Anterior cingulate cortex (tissue), 58 donors: ENCODE measurements at regions not wholly inside any gene's neighbourhood (a gene's known extent, or its start where the extent isn't known, plus 50 kb on each side); places are given as distances from the start of the nearest gene placed in this dataset.

Source experiments
- DNase-seq, 58 donors: peaks; one replicate each; lab custom pipeline; 2025; lab: John Stamatoyannopoulos, UW

GRCh38 chr10:70939441-70940003 lies 51.2 kb upstream of the PCBD1 start:
- no peak for DNase-seq

GRCh38 chr10:70940834-70941568 lies 52.6 kb upstream of the PCBD1 start:
- DNase-seq, result no peak

GRCh38 chr10:70942125-70942524 lies 53.8 kb upstream of the PCBD1 start:
- DNase-seq, result no peak

GRCh38 chr10:70942725-70943124 lies 54.4 kb upstream of the PCBD1 start:
- DNase-seq, result no peak

DNA sequence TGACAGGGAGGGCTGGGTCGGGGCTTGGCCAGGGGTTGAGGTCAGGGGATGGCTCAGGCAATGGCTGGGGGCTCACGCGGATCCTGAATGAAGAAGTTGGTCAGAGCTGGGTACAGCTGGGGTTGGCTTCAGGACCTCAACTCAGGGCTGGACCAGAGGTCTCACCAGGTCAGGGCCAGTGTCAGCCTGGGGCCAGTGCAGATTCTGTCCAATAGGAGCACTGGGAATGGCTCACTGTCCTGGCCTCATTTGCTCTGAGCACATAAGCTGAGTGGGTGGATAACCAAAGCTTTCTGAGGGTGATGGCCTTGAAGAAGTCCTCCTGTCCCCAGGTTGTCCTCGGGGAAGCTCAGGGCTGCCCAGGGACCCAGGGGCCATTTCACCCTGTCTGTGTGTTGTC lies 54.9 kb upstream of the PCBD1 start:
- no peak for DNase-seq

DNA sequence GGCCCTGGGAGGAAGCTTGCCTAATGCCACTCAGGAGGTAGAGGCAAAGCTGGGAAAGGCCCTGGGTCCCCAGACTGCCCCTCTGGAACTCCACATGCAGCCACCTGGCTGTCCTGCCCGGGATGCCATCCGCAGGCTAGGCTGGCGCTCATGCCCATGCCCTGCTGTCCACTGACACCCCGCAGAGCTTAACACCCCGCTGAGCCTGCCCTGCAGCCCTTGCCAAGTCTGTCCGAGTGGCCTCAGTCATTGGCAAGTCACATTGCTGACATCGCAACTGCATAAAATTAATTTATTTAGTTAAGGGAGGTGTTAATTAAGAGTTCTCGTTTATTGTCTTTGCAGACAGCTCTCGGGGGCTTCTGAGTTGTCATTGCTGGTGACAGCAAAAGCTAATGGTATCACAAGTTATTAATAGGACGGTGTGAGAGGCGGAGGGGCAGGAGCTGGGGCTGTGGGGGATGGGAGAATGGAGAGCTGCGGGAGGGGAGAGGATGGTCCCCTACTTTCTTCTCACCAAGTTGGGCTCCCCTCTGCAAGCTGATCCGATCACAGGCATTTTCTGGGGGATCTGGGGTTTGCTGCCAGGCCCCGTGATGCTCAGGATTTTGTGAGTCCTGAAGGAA lies 55.6 kb upstream of the PCBD1 start:
- no peak for DNase-seq

GRCh38 chr10:70950037-70950436 lies 61.7 kb upstream of the PCBD1 start:
- no peak for DNase-seq

DNA sequence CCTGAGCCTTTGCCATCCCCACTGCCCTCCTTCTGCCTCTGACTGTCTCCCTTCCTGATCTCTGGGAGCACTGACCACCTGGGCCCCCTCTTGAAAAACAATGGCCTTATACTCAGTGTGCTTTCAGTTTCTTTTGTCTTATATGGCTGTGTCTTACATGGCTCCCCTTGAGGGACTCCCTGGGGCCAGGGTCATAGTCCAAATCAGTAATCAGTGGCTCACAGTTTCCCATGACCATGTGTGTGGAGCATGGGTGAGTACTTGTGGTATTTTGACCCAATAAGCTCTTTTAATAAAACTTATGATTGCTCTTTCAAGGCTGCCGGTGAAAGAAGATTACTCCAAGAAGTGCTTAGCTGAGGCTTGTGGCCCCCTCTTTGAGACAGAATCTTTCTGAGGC lies 62.4 kb upstream of the PCBD1 start:
- no peak for DNase-seq

GRCh38 chr10:70952401-70952800 lies 64.0 kb upstream of the PCBD1 start:
- DNase-seq, result no peak

DNA sequence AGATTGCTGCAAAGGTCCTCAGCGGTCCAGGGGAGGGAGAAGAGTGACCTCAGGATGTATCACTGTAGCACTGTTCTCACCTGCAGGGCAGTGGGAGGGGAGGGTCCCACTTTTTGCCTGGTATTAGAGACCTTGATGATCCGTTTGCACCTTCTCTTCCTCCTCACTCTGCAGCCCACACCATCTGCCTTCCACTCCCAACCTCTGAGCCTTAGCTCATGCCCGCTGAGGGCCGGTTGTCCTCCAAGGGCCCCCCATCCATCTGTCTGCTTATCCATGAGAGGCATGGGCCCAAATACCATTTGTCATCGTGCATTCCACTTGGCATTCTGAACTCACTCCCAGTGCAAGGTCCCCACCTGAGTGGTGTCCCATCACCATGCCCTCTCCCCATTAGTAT lies 64.6 kb upstream of the PCBD1 start:
- no peak for DNase-seq

DNA sequence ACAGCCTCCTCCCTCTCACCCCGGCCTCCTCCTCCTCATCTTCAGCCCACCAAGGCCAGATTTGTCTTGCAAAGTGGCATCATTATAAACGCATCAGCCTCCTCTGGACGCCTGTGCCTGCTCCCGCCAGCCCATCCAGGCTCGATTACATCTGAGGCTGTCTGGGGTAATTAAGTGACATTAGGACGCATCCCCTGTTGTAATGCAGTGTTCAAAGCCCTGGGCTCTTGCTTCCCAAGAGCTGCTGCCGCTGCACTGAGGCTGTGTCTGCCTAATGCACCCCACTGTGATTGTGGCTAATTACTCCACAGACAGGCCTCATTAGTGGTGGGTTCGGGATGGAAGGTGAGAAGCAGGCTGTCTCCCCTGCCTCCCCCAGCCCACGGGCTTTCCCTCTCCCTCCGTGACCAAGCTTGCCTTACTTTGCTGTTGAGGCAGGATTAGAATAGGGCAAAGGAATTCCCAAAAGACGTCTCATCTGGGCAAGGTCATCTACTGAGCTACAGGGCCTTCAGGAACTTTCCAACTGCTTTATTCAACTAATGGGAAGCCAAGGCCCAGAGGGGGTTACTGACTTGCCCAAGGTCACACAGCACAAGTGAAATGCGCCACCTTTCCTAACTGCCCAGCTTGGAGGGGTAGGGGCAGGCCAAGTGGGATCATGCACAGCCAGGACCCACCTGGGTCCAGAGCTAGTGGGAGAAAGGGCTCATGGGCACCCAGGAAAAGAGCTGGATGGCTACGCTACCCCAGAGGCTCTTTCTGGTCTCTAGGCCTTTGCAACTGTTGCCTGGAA lies 66.2 kb upstream of the PCBD1 start:
- DNase-seq, result no peak

GRCh38 chr10:70956029-70956759 lies 67.8 kb upstream of the PCBD1 start:
- DNase-seq, result no peak

DNA sequence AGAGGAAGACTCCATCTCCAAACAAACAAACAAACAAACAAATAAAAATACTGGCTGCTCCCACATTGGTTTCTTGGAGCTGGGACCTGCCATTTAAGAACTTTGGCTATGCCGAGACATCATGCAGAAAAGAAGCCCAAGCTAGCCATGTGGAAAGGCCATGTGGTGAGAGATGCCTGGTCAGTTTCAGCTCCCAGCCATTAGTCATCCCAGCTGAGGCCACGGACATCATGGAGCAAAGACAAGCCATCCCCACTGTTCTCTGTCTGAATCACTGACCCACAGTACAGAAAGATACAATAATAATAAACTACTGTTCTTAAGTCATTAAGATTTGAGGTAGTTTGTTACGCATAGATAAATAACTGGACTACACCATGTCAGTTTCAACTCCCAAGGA lies 70.0 kb upstream of the PCBD1 start:
- DNase-seq, result no peak

DNA sequence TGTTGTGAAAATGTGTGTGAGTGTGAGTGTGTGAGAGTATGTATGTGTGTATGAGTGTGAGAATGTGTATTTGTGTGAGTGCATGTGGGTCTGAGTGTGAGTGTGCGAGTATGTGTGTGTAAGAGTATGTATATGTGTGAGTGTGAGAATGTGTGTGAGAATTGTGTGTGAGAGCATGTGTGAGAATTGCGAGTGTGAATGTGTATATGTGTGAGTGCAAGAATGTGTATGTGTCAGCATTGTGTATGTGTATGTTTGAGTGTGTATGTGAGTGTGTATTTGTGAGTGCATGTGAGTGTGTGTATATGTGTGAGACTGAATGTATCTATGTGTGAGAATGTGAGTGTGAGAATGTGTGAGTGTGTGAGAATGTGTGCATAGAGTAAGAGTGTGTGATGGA lies 72.0 kb upstream of the PCBD1 start:
- DNase-seq, result no peak

GRCh38 chr10:70960783-70961570 lies 72.6 kb upstream of the PCBD1 start:
- DNase-seq, result no peak

- no peak for DNase-seq
Observed at GRCh38 chr10:70962686-70963085, 74.3 kb upstream of the PCBD1 start.

GRCh38 chr10:70963271-70963670 lies 74.9 kb upstream of the PCBD1 start:
- DNase-seq, result no peak

GRCh38 chr10:70964245-70964644 lies 75.9 kb upstream of the PCBD1 start:
- DNase-seq, result no peak

DNA sequence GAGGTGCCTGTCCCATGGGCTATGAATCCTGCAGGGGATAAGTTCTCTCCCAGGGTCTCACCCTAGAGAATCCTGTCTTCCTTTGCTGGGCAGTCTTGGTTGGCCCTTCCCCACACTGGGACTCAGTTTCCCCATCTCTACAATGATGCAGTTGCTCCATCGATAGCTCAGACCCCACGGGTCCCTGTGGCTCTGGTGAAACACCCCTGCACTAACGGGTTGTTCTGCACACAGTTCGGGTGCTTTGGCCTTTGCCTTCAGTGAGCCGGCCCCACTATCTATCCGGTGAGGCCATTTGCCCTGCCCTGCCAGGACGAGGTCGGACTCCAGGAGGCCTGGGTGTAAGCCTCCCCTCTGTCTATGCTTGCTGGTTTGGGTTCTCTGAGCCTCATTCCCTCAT lies 76.5 kb upstream of the PCBD1 start:
- DNase-seq, result no peak

GRCh38 chr10:70965566-70965965 lies 77.2 kb upstream of the PCBD1 start:
- DNase-seq, result no peak
